ENCODE measurements at regions not wholly inside any gene's neighbourhood (a gene's known extent, or its start where the extent isn't known, plus 50 kb on each side); places are given as distances from the start of the nearest gene placed in this dataset.

DNA sequence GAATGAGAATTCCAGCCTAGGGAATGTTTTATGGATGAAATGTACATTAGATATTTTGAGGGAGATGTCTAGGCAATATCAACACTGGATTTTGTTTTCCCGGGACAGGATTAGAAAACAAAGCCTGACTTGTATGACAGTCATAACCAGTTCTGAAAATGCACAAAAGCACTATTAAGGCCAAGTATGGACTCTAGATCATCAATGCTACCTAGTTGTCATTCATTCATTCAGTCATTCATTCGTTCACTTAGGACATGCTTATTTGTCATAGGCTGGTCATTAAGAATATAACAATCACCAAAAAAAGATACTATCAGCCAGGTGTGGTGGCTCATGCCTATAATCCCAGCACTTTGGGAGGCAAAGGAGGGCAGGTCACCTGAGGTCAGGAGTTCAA is 511.2 kb downstream of the CMPK2 start:
- in situ Hi-C loops (cut with HindIII; ENCODE audit: low pct_unique_long_range_greater_than_20kb, low sequenced_read_pairs) = no loop called here

GRCh38 chr2:6355886-6356761 is 509.6 kb downstream of the CMPK2 start:
- ChIA-PET CTCF (no interaction called here), POLR2A (no interaction called here)
- no peaks in the 10 kb centered on the region for H3K27me3 ChIP-seq (ENCODE audit: control insufficient read depth, insufficient read depth, low read length)
- DNase-seq (ENCODE audit: low read depth, low spot score) = no peak
- H3K9me3 ChIP-seq (ENCODE audit: control insufficient read depth, insufficient read depth, low read depth, low read length) = no peaks in the 10 kb centered on the region
- in situ Hi-C loops (cut with HindIII; ENCODE audit: low pct_unique_long_range_greater_than_20kb, low sequenced_read_pairs) (no loop called here), intact Hi-C loops (cut with micrococcal nuclease; ENCODE audit: unreplicated experiment) (loop anchor here (10.0 kb wide), 1 partner anchor 419 kb away; no protein-coding TSS in a partner anchor)
- H3K27ac ChIP-seq (ENCODE audit: low read length) = no peak overlapping the region
- no TSS peak for BruUV-seq (replicated peaks)
- ATAC-seq = no peak
- H3K4me1 ChIP-seq (ENCODE audit: control insufficient read depth, insufficient read depth, low read length) = no peaks in the 10 kb centered on the region
- TF ChIP-seq POLR2AphosphoS5 (IDR thresholded peaks at IDR 0.05; ENCODE audit: low read depth, low read length) = no peak
- TF ChIP-seq TCF7L2 (IDR thresholded peaks at IDR 0.05; ENCODE audit: low read depth, low read length) = no peak
- no peak for TF ChIP-seq REST (IDR thresholded peaks at IDR 0.05; ENCODE audit: insufficient read depth in 1 of 2, low read depth in 2 of 2, low read length in 1 of 2)
- TF ChIP-seq CTCF (IDR thresholded peaks at IDR 0.05) = no peak
- no peak for TF ChIP-seq SIN3A (IDR thresholded peaks at IDR 0.05; ENCODE audit: borderline replicate concordance, insufficient read depth, low read depth, low read length)
- H3K36me3 ChIP-seq (ENCODE audit: control insufficient read depth, insufficient read depth, low read length) = no peaks in the 10 kb centered on the region
- no peak overlapping the region for H3K4me3 ChIP-seq (ENCODE audit: low read depth in 2 of 2, low read length in 2 of 2)

More for the DNA sequence above, 511.2 kb downstream of the CMPK2 start:
- intact Hi-C loops (cut with micrococcal nuclease; ENCODE audit: unreplicated experiment) = loop anchor here (10.0 kb wide), 1 partner anchor 420 kb away; no protein-coding TSS in a partner anchor
- Histone ChIP-seq H3K4me3 (ENCODE audit: low read depth in 2 of 2, low read length in 2 of 2) (no peak overlapping the region), H3K4me1 (ENCODE audit: control insufficient read depth, insufficient read depth, low read length) (no peaks in the 10 kb centered on the region), H3K36me3 (ENCODE audit: control insufficient read depth, insufficient read depth, low read length) (no peaks in the 10 kb centered on the region), H3K27ac (ENCODE audit: low read length) (no peak overlapping the region), H3K27me3 (ENCODE audit: control insufficient read depth, insufficient read depth, low read length) (no peaks in the 10 kb centered on the region), H3K9me3 (ENCODE audit: control insufficient read depth, insufficient read depth, low read depth, low read length) (no peaks in the 10 kb centered on the region)
- TF ChIP-seq TCF7L2 (IDR thresholded peaks at IDR 0.05; ENCODE audit: low read depth, low read length) (no peak), POLR2AphosphoS5 (IDR thresholded peaks at IDR 0.05; ENCODE audit: low read depth, low read length) (no peak), CTCF (IDR thresholded peaks at IDR 0.05) (no peak), REST (IDR thresholded peaks at IDR 0.05; ENCODE audit: insufficient read depth in 1 of 2, low read depth in 2 of 2, low read length in 1 of 2) (no peak), SIN3A (IDR thresholded peaks at IDR 0.05; ENCODE audit: borderline replicate concordance, insufficient read depth, low read depth, low read length) (no peak)
- DNase-seq (ENCODE audit: low read depth, low spot score) (no peak), ATAC-seq (no peak)
- ChIA-PET POLR2A (no interaction called here), CTCF (no interaction called here)
- BruUV-seq (replicated peaks) = no TSS peak
